MCF 10A (cell line): ENCODE measurements at regions not wholly inside any gene's neighbourhood (a gene's known extent, or its start where the extent isn't known, plus 50 kb on each side); places are given as distances from the start of the nearest gene placed in this dataset.

ENCODE experiments used
- BruUV-seq: library from RNA; stranded (reverse); fragments of 400-500 nt; replicated peaks from 2 replicates; lab custom pipeline; 2021; lab: Mats Ljungman, UMichigan
- CTCF ChIA-PET: fragments of 300-600 bp; sonication (Branson Sonifier 250); formaldehyde crosslinking; extraction: SDS; loops from one replicate; lab custom pipeline; 2021; ENCODE audit warnings: antibody characterized with exemption, inconsistent platforms; lab: Yijun Ruan, JAX
- POLR2A ChIA-PET: fragments of 300-600, 350-650 bp; sonication (Branson Sonifier 250); formaldehyde crosslinking; extraction: SDS; loops from one replicate; lab custom pipeline; 2020; ENCODE audit warnings: antibody characterized with exemption, inconsistent platforms; lab: Yijun Ruan, JAX
- DNase-seq: peaks from one replicate; pipeline ENCODE4 v3.0.0-alpha.2; 2018; ENCODE audit not compliant: unreplicated experiment
- H3K27ac Mint-ChIP-seq: one replicate; pipeline ENCODE4 v1.8.0; 2022; ENCODE audit warnings: mild to moderate bottlenecking, low read depth, mixed read lengths; ENCODE audit not compliant: unreplicated experiment
- H3K27me3 Mint-ChIP-seq: one replicate; pipeline ENCODE4 v1.8.0; 2022; ENCODE audit warnings: mixed read lengths; ENCODE audit not compliant: insufficient read depth, unreplicated experiment
- H3K36me3 Mint-ChIP-seq: one replicate; pipeline ENCODE4 v1.8.0; 2022; ENCODE audit warnings: mild to moderate bottlenecking, moderate library complexity, mixed read lengths; ENCODE audit not compliant: insufficient read depth, unreplicated experiment
- H3K4me1 Mint-ChIP-seq: one replicate; pipeline ENCODE4 v1.8.0; 2022; ENCODE audit warnings: mixed read lengths; ENCODE audit not compliant: insufficient read depth, unreplicated experiment
- H3K4me3 Mint-ChIP-seq: one replicate; pipeline ENCODE4 v1.8.0; 2022; ENCODE audit warnings: mild to moderate bottlenecking, moderate library complexity, mixed read lengths; ENCODE audit not compliant: unreplicated experiment
- H3K9me3 Mint-ChIP-seq: one replicate; pipeline ENCODE4 v1.8.0; 2022; ENCODE audit warnings: mixed read lengths; ENCODE audit not compliant: unreplicated experiment
- intact Hi-C: fragments of 100-400 bp; cut with micrococcal nuclease; formaldehyde crosslinking; loops from 2 replicates; pipeline ENCODE4 v1.14.1; 2022
- TF ChIP-seq, protein P1 (sequence below): fragments of 200-600 bp; IDR thresholded peaks from one replicate; pipeline ENCODE4 v1.8.0; 2022; ENCODE audit warnings: antibody characterized with exemption, mild to moderate bottlenecking; ENCODE audit not compliant: unreplicated experiment

GRCh38 chr13:111506621-111507020 is 186.2 kb downstream of the TEX29 start:
- ChIA-PET POLR2A (no interaction called here), CTCF (no interaction called here)
- H3K36me3 Mint-ChIP-seq = no peaks in the 10 kb centered on the region
- BruUV-seq = no TSS peak
- H3K27me3 Mint-ChIP-seq = no peaks in the 10 kb centered on the region
- no peak for DNase-seq
- intact Hi-C loops = no loop called here
- H3K4me3 Mint-ChIP-seq = no peak overlapping the region
- H3K4me1 Mint-ChIP-seq = no peaks in the 10 kb centered on the region
- TF ChIP-seq, protein P1, sequence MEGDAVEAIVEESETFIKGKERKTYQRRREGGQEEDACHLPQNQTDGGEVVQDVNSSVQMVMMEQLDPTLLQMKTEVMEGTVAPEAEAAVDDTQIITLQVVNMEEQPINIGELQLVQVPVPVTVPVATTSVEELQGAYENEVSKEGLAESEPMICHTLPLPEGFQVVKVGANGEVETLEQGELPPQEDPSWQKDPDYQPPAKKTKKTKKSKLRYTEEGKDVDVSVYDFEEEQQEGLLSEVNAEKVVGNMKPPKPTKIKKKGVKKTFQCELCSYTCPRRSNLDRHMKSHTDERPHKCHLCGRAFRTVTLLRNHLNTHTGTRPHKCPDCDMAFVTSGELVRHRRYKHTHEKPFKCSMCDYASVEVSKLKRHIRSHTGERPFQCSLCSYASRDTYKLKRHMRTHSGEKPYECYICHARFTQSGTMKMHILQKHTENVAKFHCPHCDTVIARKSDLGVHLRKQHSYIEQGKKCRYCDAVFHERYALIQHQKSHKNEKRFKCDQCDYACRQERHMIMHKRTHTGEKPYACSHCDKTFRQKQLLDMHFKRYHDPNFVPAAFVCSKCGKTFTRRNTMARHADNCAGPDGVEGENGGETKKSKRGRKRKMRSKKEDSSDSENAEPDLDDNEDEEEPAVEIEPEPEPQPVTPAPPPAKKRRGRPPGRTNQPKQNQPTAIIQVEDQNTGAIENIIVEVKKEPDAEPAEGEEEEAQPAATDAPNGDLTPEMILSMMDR = no peak
- no peak overlapping the region for H3K27ac Mint-ChIP-seq
- peaks cover 30% of the 10 kb centered on the region for H3K9me3 Mint-ChIP-seq

GRCh38 chr13:111508164-111508870 is 187.9 kb downstream of the TEX29 start:
- DNase-seq = no peak
- no peaks in the 10 kb centered on the region for H3K4me1 Mint-ChIP-seq
- intact Hi-C loops = no loop called here
- H3K36me3 Mint-ChIP-seq = no peaks in the 10 kb centered on the region
- H3K27ac Mint-ChIP-seq = no peak overlapping the region
- H3K9me3 Mint-ChIP-seq = peaks cover 21% of the 10 kb centered on the region
- CTCF ChIA-PET = interaction anchor here (0.6 to 1.9 kb wide), 2 partner anchors 34 to 935 kb away, joined by 3 to 8 read pairs; no protein-coding TSS in a partner anchor
- no TSS peak for BruUV-seq
- H3K4me3 Mint-ChIP-seq = no peak overlapping the region
- H3K27me3 Mint-ChIP-seq = no peaks in the 10 kb centered on the region
- POLR2A ChIA-PET = no interaction called here
- TF ChIP-seq, protein P1 = no peak

GRCh38 chr13:111508902-111509509 is 188.6 kb downstream of the TEX29 start:
- DNase-seq = no peak
- H3K27me3 Mint-ChIP-seq = no peaks in the 10 kb centered on the region
- no peak overlapping the region for H3K27ac Mint-ChIP-seq
- H3K36me3 Mint-ChIP-seq = no peaks in the 10 kb centered on the region
- intact Hi-C loops = no loop called here
- peaks cover 21% of the 10 kb centered on the region for H3K9me3 Mint-ChIP-seq
- TF ChIP-seq, protein P1 = no peak
- no peaks in the 10 kb centered on the region for H3K4me1 Mint-ChIP-seq
- H3K4me3 Mint-ChIP-seq = no peak overlapping the region
- BruUV-seq = no TSS peak
- CTCF ChIA-PET = interaction anchor here (0.8 to 1.9 kb wide), 2 partner anchors 20 to 35 kb away, joined by 3 to 8 read pairs; no protein-coding TSS in a partner anchor
- POLR2A ChIA-PET = no interaction called here

DNA sequence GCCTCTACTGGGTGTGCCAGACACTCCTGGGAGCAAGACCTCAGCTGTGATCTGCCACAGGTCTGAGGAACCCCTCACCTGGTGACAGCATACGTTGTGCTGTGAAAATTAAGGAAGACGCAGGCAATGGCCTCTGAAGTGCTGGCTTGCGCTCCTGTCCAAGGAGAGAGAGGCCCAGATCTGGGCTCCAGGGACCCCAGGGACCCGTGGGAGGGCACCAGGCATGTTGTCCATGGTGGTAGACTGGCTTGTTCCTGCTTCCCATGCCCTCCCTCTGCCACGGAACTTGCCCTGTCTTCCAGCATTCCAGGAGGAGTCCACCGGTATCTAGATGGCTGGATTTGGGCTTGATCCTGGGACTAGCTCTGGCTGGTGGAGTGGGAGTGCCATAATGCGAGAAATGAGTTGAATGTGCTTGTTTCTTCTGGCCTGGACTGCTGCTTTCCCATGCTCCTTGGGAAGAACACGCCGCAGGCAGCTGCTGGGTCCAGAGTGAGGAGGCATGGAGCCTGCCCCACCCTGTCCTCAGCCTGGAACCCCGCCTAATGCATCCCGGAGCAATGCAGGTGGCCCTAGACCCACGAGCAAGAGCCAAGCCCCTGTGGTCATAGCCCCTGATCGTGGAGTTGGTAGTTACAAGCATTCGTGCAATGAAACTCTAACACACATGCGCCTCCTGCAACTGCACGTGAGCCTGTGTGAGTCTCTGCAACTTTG is 190.2 kb downstream of the TEX29 start:
- no TSS peak for BruUV-seq

More for the DNA sequence above, 190.2 kb downstream of the TEX29 start:
- intact Hi-C loops = no loop called here
- POLR2A ChIA-PET = no interaction called here
- Mint-ChIP-seq H3K27ac (no peak overlapping the region), H3K4me1 (no peaks in the 10 kb centered on the region), H3K36me3 (no peaks in the 10 kb centered on the region), H3K9me3 (peaks cover 21% of the 10 kb centered on the region), H3K27me3 (no peaks in the 10 kb centered on the region), H3K4me3 (no peak overlapping the region)
- no peak for DNase-seq
- TF ChIP-seq, protein P1 = no peak
- CTCF ChIA-PET = interaction anchor here (0.6 kb wide), 1 partner anchor 965 kb away, joined by 3 read pairs; no protein-coding TSS in a partner anchor
